GM19455 (cell line): ENCODE measurements at regions not wholly inside any gene's neighbourhood (a gene's known extent, or its start where the extent isn't known, plus 50 kb on each side); places are given as distances from the start of the nearest gene placed in this dataset.

Experiments used
- ATAC-seq: cut with Tn5 transposase; IDR thresholded peaks from one replicate; pipeline ENCODE4 v1.9.1; 2021; ENCODE audit not compliant: unreplicated experiment

DNA sequence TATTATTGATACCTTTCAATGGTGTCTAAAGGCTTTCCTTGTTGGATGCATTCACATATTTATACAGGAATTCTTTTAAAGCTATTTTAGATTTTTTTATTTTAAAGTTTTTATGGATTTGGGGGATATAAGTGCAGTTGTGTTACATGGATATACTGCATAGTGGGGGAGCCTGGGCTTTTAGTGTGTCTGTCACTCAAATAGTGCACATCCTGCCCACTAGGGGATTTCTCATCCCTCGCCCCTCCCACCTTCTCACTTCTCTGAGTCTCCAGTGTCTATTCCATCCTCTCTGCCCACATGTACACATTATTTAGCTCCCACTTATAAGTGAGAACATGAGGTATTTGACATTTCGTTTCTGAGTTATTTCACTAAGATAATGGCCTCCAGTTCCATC is 154.0 kb upstream of the MKI67 start:
- no peak for ATAC-seq

DNA sequence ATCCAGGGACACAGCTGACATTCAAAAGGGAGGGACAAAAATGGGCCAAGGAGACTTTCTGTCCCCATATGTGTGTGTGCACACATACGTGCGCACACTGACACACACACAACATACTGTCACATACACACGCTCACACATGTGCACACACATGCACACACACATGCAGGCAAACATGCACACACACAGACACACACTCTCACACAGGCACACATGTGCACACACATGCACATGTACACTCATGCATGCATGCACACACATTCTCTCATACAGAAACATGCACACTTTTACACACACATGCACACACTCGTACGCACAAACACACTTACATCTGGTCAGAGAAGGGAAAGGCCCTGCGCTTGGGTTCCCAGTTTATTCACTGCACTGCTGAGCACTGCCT is 155.1 kb upstream of the MKI67 start:
- no peak for ATAC-seq

DNA sequence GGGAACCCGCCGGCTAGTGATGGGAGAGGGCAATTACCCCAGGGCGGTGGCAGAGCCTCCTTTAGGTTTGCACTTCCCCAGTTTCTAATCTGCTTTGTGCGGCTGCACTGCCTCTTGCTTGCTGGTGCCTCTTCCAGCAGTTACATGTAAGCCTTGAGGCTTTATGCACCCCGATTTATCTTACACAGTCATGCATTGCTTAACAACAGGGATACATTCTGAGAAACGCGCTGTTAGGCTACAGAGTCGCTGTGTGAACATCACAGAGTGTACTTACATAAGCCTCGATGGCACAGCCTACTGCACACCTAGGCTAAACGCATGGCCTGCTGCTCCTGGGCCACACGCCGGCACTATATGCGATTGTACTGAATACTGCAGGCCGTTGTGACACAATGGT is 155.6 kb upstream of the MKI67 start:
- no peak for ATAC-seq

DNA sequence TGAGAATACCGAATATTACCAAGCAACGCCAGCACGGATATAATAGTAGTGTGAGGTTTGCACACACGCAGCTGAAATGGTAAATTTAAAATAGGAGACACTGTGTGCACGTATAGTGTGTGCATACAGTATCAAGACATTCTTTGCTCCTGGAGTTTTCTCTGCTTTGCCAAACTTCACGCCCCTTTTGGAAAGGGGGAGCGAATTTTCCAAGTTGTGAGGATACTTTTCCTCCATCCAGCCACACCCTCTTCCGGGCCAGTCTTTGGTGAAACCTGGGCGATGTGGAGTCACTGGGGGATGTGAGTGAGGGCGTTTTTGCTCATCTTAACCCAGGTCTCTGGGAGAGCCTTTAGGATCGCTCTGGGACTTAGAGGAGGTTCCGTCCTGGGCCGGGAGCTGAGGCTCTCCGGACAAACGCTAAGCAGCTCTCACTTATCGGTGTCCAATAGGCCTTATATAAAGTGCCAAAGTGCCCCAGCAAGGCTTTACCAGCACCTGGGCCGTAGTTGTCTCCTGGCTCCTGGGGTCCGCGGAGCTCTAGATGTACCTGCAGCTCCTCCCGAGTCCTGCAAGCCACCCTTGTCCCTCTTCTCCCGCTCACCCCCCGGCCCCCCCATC is 160.0 kb upstream of the MKI67 start:
- no peak for ATAC-seq

DNA sequence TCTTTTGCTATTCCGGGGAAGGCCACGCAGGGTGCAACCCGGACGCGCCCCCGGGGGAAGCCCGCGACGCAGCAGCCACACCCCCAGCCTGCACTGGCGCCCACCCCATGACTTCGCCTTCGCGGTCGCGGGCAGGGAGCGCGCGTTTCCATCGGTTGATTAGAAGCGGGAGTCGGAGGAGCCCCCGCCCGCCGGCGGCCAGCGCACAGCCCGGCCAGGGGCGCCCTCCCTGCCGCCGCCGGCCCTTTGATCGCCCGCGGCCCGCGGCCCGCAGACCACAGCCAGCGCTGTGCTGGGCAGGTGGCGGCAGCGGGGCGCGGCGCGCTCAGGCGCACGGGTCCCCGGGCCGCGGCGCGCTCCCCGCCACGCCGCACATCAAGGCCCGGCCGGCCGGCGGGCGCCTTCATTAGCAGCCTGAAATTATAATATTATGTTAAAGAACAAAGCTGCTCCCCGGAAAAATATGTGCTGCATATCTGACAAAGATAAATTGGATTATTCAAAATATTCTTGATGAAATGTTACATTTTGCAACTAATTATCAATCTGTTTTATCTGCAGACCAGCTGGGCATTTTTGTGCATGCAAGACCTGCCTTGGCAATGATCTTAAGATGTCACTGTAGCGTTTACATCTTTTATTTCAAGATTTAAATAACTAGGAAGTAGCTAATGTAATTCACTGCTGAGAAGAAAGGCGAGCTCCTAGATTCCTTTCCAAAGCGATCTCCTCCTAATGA is 160.7 kb upstream of the MKI67 start:
- ATAC-seq = no peak

DNA sequence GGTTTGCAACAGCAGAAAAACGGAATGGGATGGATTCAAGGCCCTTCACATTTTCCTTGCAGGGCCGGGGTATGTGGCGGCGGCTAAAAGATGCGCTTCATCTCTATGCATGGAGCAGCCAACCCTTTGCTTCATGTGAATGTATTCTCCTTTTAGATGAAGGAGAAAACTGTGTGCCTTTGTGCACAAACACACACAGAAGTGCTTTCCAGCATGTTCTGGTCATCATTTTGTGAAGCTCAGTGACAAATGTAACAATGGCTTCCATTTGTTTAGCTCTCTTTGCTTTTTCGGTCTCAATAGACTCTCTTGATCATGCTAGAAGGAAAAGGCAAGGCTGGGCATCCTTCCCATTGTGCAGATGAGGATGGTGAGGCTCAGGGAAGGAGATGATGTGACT is 161.7 kb upstream of the MKI67 start:
- ATAC-seq = no peak

DNA sequence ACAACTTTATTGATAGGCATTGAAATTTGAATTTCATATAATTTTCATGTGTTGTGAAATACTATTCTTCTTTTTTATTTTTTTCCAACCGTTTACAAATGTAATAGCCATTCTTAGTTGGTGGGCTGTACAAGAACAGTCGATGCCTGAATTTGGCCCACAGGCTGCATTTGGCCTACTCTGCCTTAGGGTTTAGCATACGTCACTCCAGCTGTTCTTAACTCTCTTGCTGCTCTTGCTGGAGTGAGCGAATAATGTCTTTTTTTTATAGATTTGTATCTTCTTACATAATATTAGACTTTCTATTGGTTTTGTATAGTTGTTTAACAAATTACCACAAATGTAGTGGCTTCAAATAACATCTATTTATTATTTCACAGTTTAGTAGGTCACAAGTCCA is 163.4 kb upstream of the MKI67 start:
- no peak for ATAC-seq

DNA sequence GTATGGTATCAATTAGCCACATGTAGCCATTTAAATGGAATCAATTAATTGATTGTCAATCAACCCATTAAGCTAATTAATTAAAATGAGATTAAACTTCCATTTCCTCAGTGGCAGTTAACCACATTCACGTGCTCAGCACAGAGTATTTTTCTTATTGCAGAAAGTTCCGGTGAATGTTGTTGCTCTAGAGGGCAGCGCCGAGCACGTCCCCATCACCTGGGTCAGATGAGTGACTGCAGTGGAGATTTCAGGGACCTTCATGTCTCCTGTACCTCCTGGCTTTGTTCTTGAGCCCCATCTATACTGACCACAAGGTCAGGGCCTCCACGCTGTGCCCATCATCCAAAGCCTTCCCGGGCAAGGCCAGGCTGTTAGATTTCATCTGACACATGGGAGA is 168.8 kb upstream of the MKI67 start:
- no peak for ATAC-seq

DNA sequence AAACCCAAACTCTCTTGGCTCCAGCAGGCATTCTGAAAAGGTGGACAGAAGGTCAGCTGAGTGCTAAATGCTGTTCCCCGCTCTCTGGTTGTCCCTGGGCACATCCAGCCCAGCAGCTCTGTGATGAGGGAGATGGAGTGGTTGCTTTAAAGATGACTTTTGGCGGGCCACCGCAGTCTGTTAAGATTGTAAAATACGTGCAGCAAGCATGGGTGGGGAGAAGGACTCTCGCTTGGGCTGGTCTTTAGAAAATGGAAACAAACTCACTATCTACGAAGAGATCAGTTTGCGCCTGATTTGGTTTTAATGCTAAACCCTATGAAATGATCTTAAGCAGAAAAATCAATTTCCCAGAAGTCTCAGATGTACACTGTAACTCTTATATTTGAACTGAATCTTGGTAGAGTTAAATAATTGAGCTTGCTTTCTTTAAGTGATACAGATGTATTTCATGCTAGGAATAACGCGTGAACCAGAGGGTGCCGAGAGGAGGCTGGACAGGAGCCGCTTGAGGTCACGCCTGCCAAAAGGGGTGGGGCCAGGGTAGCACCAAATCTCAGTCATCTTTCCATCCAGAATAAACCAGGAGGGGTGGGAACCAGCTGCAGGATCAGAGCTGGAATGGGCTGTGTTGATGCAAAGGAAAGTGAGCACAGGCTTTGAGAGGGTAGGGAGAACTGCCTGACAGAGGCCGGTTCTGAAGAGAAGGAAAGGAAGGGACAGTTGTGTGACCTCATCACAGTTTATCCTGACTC is 170.2 kb upstream of the MKI67 start:
- ATAC-seq = no peak

DNA sequence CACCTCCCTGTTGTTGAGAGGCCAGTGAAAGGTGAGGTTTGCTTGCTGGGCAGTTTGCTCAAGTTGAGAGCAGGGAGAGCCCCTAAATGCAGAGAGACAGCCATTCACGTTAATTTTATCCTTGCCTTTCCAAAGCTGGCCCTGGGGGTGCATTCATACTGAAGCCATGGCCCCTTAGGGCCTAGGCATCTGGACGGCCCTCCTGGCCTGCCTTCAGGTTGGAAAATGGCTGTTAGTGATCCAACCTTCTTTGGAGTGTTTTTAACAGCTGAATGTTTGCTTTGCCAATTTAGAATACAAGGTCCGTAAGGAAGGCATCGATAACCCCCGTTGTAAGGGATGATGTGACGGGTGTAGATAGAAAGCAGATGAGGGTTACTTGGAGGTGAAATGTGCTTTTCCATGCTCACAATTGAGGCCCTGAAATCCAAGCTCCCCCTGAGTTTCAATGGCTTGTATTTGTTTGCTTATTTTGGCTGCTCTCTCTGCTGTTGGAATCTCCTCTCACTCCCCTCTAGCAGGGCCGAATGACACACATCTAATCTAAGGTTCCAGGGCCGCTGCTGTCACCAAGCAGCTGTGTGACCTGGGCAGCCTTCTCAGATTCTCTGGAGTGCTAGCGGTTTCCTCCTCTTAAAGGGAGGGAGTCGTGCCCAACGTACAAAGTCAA is 171.6 kb upstream of the MKI67 start:
- no peak for ATAC-seq

DNA sequence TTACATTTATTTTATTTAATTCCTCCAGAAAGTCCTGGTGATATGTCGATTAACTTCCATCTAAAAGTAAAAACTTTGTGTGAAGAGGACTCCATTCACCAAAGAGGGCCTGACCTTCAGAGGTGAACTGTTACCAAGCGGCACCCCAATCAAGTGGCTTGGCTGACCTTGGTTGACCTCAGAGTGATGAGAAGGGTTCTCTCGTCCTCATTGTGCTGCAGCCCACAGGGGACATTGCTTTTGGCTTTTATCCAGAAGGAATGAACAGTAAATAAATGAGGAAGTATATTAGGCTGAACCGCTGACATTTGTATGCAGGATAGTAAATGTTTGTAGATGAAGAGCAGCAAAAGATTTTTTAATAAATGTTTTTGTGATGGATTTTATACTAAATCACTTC is 172.4 kb upstream of the MKI67 start:
- ATAC-seq = no peak

DNA sequence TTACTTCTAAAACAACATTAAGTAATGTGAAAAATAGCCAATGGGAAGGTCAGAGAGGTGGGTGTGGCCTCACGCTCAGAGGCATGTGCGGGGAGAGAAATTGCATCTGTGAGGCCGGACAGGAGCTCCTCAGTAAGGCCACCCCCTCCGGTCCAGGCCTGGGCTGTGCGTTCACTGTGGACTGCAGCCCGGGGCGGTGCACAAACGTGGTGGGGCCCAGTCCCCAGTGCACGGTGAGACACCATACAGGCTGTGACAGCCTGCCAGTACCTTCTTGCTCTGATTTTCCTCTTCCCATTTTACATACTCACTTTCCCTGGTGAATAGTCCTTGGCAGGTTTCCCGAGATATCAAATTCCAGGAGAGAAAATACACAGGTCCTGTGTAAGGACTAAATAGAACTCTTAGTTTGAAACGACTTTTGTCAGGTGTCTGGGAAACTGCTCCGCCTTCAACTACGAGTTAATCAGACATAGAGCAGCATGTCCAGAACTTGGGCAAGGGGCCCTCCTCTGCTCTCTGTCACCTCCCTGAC is 174.1 kb upstream of the MKI67 start:
- no peak for ATAC-seq

DNA sequence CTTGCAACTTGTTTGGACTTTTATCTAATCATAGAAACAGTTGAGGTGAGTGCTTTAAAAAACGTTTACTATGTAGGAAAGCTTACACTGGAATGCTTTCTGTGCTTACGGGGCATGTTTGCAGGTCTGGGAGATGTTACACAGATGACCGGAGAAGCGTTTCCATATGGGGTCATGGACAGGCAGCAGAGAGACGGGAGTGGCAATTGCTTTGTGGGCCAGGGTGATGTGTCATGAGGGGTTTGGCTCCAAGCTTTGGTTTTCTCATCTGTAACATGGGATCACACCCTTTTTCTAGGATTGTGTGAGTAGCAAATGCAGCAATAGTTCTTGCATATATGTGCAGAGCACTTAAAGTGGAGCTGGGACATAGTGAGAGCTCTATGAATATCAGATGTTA is 174.8 kb upstream of the MKI67 start:
- ATAC-seq = no peak

DNA sequence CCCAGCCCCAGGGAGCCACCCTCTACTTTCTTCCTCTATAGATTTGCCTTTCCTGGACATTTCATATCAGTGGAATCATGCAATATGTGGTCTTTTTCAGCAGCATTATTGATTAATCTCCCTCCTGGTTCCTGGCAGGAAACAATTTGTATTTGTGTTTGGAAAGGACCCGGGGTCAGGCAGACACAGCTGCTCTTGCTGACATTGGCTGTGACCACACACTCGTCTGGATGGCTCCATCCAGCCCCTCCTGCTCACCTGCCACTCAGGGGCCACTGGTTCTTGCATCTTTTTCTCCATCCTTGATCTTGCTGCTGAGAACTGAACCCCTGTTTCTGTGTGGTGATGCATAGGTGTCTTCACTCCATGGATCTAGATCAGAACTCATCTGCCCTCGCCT is 176.6 kb upstream of the MKI67 start:
- ATAC-seq = no peak

DNA sequence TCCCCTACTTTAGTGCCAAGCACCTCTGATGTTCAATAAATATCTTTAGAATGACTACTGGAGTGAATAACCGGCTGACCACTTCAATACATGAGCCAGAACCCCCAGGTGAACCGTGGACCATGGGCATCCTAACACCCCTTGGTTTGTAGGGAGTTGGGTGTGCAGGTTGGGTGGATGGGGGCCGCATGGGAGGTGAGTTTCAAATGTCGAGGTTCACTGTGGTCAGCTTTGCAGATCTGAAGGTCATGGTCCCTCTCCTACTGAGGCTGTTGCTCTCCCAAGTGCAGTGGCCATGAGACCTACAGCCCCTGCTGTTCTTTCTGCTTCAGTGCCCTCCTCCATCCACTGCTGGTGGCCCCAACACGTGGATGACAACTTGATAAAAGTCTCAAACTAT is 178.0 kb upstream of the MKI67 start:
- no peak for ATAC-seq

DNA sequence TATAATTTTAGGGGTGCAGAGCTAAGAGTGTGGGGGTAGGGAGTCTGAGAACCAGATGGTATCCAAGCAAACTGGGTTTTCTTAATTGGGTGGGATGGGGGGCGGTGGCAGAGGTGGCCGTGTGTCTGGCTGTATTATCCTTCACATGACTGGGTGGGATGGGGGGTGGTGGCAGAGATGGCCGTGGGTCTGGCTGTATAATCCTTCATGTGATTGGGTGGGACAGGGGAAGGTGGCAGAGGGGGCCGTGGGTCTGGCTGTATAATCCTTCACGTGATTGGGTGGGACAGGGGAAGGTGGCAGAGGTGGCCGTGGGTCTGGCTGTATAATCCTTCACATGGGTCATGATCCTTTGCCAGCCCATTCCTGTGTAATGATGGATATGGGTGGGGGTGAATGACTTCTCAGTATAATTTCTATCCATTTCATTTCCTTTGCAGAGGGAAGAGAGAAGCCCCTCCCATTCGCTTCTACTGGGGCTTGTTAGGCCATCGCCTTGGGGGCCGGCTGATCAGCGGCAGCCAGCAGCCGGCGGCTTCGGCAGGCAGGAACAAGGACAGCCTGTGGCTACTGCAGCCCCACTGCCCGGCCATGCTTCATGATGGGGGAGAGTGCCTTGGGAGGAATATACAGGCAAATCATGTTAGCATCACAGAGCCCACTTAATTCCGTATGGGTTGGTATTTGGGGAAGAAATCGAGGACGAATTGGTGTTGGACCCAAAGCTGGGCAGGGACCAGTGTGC is 179.6 kb upstream of the MKI67 start:
- ATAC-seq = no peak

DNA sequence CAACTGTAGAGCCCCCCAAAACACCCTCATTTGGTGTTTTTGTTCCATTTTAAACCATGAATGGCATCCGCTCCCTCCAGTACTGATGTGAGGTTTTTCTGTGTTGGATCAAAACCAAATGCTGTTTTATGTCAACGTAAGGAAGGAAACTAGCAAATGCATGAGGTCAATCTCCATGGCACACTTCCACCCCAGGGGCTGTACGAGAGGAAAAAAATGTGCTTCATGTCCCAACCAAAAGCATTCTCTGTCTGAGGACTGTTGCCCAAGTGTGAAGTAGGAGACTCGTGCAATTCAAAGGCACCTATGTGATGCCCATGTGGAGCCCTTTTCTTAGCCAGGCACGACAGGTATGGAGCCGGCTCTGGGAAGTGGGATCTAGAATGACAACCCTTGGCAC is 180.3 kb upstream of the MKI67 start:
- ATAC-seq = no peak

DNA sequence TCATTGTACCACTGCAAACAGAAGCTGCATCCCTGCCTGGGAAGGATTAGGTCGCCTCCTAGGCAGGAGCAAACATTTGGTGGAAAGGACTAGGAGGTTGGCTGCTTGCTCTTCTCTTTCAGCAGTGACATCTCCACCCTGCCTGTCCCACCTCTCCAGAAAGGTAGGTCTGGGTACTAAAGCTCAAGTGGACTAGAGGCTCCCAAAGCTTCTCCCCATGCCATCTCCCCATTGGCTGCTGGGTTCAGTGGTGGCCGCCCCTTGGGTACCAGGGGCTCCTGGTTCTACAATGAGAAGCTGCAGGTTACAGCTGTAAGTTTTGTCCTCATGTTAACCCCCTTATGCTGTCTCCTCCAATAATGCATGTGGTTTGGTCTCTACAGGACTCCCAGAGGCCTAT is 180.7 kb upstream of the MKI67 start:
- no peak for ATAC-seq

DNA sequence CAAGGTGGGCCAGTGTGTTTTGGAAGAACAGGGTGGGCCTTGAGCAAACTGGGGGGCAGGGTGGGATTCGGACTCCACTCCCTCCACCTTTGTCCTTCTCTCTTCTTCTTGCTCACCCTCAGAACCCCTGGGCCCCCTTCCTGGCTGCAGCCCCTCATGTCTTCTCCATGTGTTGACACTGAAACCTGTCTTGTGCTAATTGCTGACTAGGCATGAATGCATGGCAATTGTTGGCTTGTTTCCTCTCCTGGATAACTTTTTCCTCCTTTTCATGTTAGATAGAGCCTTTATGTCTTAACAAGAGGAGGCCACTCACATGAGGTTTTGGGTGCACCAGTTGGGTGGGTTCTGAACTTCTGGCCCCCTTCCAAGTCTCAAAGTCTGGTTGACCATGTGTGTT is 181.6 kb upstream of the MKI67 start:
- no peak for ATAC-seq

DNA sequence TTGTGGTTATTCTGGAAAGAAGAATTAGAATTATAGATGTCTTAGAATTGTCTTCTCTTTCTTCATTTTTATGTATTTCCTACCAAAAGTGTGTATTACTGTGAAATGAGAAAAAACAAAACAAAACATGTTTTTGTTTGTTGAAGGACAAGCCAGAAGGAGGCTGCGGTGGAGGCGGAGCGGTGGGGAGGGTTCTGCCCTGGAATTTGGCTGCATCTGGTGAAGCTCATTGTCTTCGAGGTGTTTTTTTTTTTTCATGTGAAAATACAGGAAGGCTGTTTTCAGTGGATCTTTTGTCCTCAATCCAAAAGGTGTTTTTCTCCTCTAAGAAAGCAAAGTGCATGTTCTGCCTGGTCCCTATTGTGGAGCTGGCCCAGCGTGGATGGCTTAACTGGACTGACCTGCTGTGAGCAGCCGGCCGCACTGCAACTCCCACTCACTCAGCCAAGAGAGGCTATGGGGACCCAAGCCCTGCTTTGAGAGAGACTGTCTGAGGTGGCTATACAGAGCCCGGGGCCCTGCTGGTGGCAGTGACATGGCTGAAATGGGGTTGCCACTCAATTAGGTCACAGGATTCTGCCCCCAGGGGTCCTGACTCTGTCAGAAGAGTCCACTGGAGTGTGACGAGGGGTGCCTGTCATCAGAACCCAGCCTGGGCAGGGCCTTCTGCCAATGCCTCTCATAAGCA is 184.9 kb upstream of the MKI67 start:
- no peak for ATAC-seq
